ENCODE measurements at regions not wholly inside any gene's neighbourhood (a gene's known extent, or its start where the extent isn't known, plus 50 kb on each side); places are given as distances from the start of the nearest gene placed in this dataset.
"Not testable (repeated sequence)": the region's sequence is repeated elsewhere in the genome, so short reads cannot be mapped to it uniquely, and the experiment has no call there.

- H3K27ac ChIP-seq (replicated peaks; ENCODE audit: low read length), result no peak overlapping the region
- no peak overlapping the region for H3K23ac ChIP-seq (ENCODE audit: low read depth, low read length, poor library complexity)
- no peak overlapping the region for H4K91ac ChIP-seq (ENCODE audit: low read depth, low read length, poor library complexity)
- H3K36me3 ChIP-seq (replicated peaks in 1 of 2; ENCODE audit: control insufficient read depth in 2 of 2, insufficient read depth in 2 of 2, low read length in 2 of 2), result no peaks in the 10 kb centered on the region
- no peak overlapping the region for H2AFZ ChIP-seq (ENCODE audit: low read length)
- H4K8ac ChIP-seq (ENCODE audit: low read depth, low read length), result no peak overlapping the region
- H3K4me2 ChIP-seq (ENCODE audit: insufficient read depth, low read length, poor library complexity, severe bottlenecking), result no peak overlapping the region
- H3K9ac ChIP-seq (ENCODE audit: low read depth, low read length, poor library complexity), result no peak overlapping the region
- no peaks in the 10 kb centered on the region for H3K79me1 ChIP-seq (ENCODE audit: low read depth, low read length)
- H3K4me1 ChIP-seq (ENCODE audit: control insufficient read depth in 2 of 2, insufficient read depth in 1 of 2, low read depth in 1 of 2, low read length in 2 of 2), result no peaks in the 10 kb centered on the region
- no peaks in the 10 kb centered on the region for H3K9me3 ChIP-seq (replicated peaks in 1 of 2; ENCODE audit: control insufficient read depth in 2 of 2, insufficient read depth in 1 of 2, low read depth in 1 of 2, low read length in 2 of 2)
- no peak for DNase-seq (ENCODE audit: low spot score)
- no peak overlapping the region for H3K18ac ChIP-seq (ENCODE audit: low read length)
- H2BK15ac ChIP-seq (ENCODE audit: low read length), result no peak overlapping the region
- H2BK12ac ChIP-seq (ENCODE audit: low read length), result no peak overlapping the region
- H3K4ac ChIP-seq (ENCODE audit: low read length), result no peak overlapping the region
- no peak overlapping the region for H3K4me3 ChIP-seq (ENCODE audit: low read length in 2 of 2)
- no peaks in the 10 kb centered on the region for H3K27me3 ChIP-seq (ENCODE audit: control insufficient read depth in 3 of 3, insufficient read depth in 3 of 3, low read depth in 1 of 3, low read length in 3 of 3)
- no peak overlapping the region for H3K14ac ChIP-seq (ENCODE audit: low read length)
- no peak overlapping the region for H2BK5ac ChIP-seq (ENCODE audit: low read length)
- H2BK120ac ChIP-seq (ENCODE audit: low read depth, low read length), result no peak overlapping the region
- H2AK5ac ChIP-seq (ENCODE audit: low read depth, low read length), result no peak overlapping the region
Measured at GRCh38 chr4:75284831-75285230, 229.4 kb downstream of the RCHY1 start.

- not testable (repeated sequence) for H3K23ac ChIP-seq (ENCODE audit: low read depth, low read length, poor library complexity); H2BK12ac ChIP-seq (ENCODE audit: low read length); H2AFZ ChIP-seq (ENCODE audit: low read length); H3K27me3 ChIP-seq (ENCODE audit: control insufficient read depth in 3 of 3, insufficient read depth in 3 of 3, low read depth in 1 of 3, low read length in 3 of 3); H3K14ac ChIP-seq (ENCODE audit: low read length); H4K91ac ChIP-seq (ENCODE audit: low read depth, low read length, poor library complexity); H3K9ac ChIP-seq (ENCODE audit: low read depth, low read length, poor library complexity); H3K9me3 ChIP-seq (replicated peaks in 1 of 2; ENCODE audit: control insufficient read depth in 2 of 2, insufficient read depth in 1 of 2, low read depth in 1 of 2, low read length in 2 of 2); H3K4me1 ChIP-seq (ENCODE audit: control insufficient read depth in 2 of 2, insufficient read depth in 1 of 2, low read depth in 1 of 2, low read length in 2 of 2); H3K4me2 ChIP-seq (ENCODE audit: insufficient read depth, low read length, poor library complexity, severe bottlenecking); H3K4ac ChIP-seq (ENCODE audit: low read length); H4K8ac ChIP-seq (ENCODE audit: low read depth, low read length); H2BK15ac ChIP-seq (ENCODE audit: low read length); H3K36me3 ChIP-seq (replicated peaks in 1 of 2; ENCODE audit: control insufficient read depth in 2 of 2, insufficient read depth in 2 of 2, low read length in 2 of 2); H3K4me3 ChIP-seq (ENCODE audit: low read length in 2 of 2); H2BK5ac ChIP-seq (ENCODE audit: low read length); DNase-seq (ENCODE audit: low spot score); H2BK120ac ChIP-seq (ENCODE audit: low read depth, low read length); H3K79me1 ChIP-seq (ENCODE audit: low read depth, low read length); H3K18ac ChIP-seq (ENCODE audit: low read length); H2AK5ac ChIP-seq (ENCODE audit: low read depth, low read length); H3K27ac ChIP-seq (replicated peaks; ENCODE audit: low read length)
- WGBS, 2 donors (ENCODE audit: extremely low coverage in 2 of 2, insufficient read length in 2 of 2, insufficient replicate concordance in 1 of 2), result no CpG with 5 or more reads among the region's 1 CpG
Measured at GRCh38 chr4:75280461-75280860, 233.7 kb downstream of the RCHY1 start.

- Histone ChIP-seq H3K4me2 (ENCODE audit: insufficient read depth, low read length, poor library complexity, severe bottlenecking) (no peak overlapping the region), H4K8ac (ENCODE audit: low read depth, low read length) (no peak overlapping the region), H2BK12ac (ENCODE audit: low read length) (no peak overlapping the region), H3K4ac (ENCODE audit: low read length) (no peak overlapping the region), H2BK120ac (ENCODE audit: low read depth, low read length) (no peak overlapping the region), H3K4me1 (ENCODE audit: control insufficient read depth in 2 of 2, insufficient read depth in 1 of 2, low read depth in 1 of 2, low read length in 2 of 2) (no peaks in the 10 kb centered on the region), H2AK5ac (ENCODE audit: low read depth, low read length) (no peak overlapping the region), H3K9me3 (replicated peaks in 1 of 2; ENCODE audit: control insufficient read depth in 2 of 2, insufficient read depth in 1 of 2, low read depth in 1 of 2, low read length in 2 of 2) (no peaks in the 10 kb centered on the region), H3K4me3 (ENCODE audit: low read length in 2 of 2) (no peak overlapping the region), H3K23ac (ENCODE audit: low read depth, low read length, poor library complexity) (no peak overlapping the region), H3K14ac (ENCODE audit: low read length) (no peak overlapping the region), H3K27me3 (ENCODE audit: control insufficient read depth in 3 of 3, insufficient read depth in 3 of 3, low read depth in 1 of 3, low read length in 3 of 3) (no peaks in the 10 kb centered on the region), H3K18ac (ENCODE audit: low read length) (no peak overlapping the region), H2BK15ac (ENCODE audit: low read length) (no peak overlapping the region), H4K91ac (ENCODE audit: low read depth, low read length, poor library complexity) (no peak overlapping the region), H3K9ac (ENCODE audit: low read depth, low read length, poor library complexity) (no peak overlapping the region), H3K79me1 (ENCODE audit: low read depth, low read length) (no peaks in the 10 kb centered on the region), H3K36me3 (replicated peaks in 1 of 2; ENCODE audit: control insufficient read depth in 2 of 2, insufficient read depth in 2 of 2, low read length in 2 of 2) (no peaks in the 10 kb centered on the region), H2AFZ (ENCODE audit: low read length) (no peak overlapping the region), H3K27ac (replicated peaks; ENCODE audit: low read length) (no peak overlapping the region), H2BK5ac (ENCODE audit: low read length) (no peak overlapping the region)
- WGBS, 2 donors (ENCODE audit: extremely low coverage in 2 of 2, insufficient read length in 2 of 2, insufficient replicate concordance in 1 of 2), result no CpG with 5 or more reads among the region's 2 CpGs
- DNase-seq (ENCODE audit: low spot score), result no peak
Measured at GRCh38 chr4:75259306-75259705, 254.9 kb downstream of the RCHY1 start.

GRCh38 chr4:75255261-75255660 is 258.9 kb downstream of the RCHY1 start:
- H2BK12ac ChIP-seq (ENCODE audit: low read length), result no peak overlapping the region
- no peak overlapping the region for H3K18ac ChIP-seq (ENCODE audit: low read length)
- H2BK5ac ChIP-seq (ENCODE audit: low read length), result no peak overlapping the region
- no peak overlapping the region for H2AFZ ChIP-seq (ENCODE audit: low read length)
- DNase-seq (ENCODE audit: low spot score), result no peak
- H3K4me2 ChIP-seq (ENCODE audit: insufficient read depth, low read length, poor library complexity, severe bottlenecking), result no peak overlapping the region
- no peak overlapping the region for H3K23ac ChIP-seq (ENCODE audit: low read depth, low read length, poor library complexity)
- no peaks in the 10 kb centered on the region for H3K36me3 ChIP-seq (replicated peaks in 1 of 2; ENCODE audit: control insufficient read depth in 2 of 2, insufficient read depth in 2 of 2, low read length in 2 of 2)
- no peak overlapping the region for H2BK15ac ChIP-seq (ENCODE audit: low read length)
- H3K14ac ChIP-seq (ENCODE audit: low read length), result no peak overlapping the region
- H3K27ac ChIP-seq (replicated peaks; ENCODE audit: low read length), result no peak overlapping the region
- H3K4ac ChIP-seq (ENCODE audit: low read length), result no peak overlapping the region
- no peaks in the 10 kb centered on the region for H3K79me1 ChIP-seq (ENCODE audit: low read depth, low read length)
- no peaks in the 10 kb centered on the region for H3K9me3 ChIP-seq (replicated peaks in 1 of 2; ENCODE audit: control insufficient read depth in 2 of 2, insufficient read depth in 1 of 2, low read depth in 1 of 2, low read length in 2 of 2)
- no peak overlapping the region for H3K9ac ChIP-seq (ENCODE audit: low read depth, low read length, poor library complexity)
- no peak overlapping the region for H4K8ac ChIP-seq (ENCODE audit: low read depth, low read length)
- no peaks in the 10 kb centered on the region for H3K4me1 ChIP-seq (ENCODE audit: control insufficient read depth in 2 of 2, insufficient read depth in 1 of 2, low read depth in 1 of 2, low read length in 2 of 2)
- H3K4me3 ChIP-seq (ENCODE audit: low read length in 2 of 2), result no peak overlapping the region
- no CpG with 5 or more reads among the region's 4 CpGs for WGBS, 2 donors (ENCODE audit: extremely low coverage in 2 of 2, insufficient read length in 2 of 2, insufficient replicate concordance in 1 of 2)
- H3K27me3 ChIP-seq (ENCODE audit: control insufficient read depth in 3 of 3, insufficient read depth in 3 of 3, low read depth in 1 of 3, low read length in 3 of 3), result no peaks in the 10 kb centered on the region
- H4K91ac ChIP-seq (ENCODE audit: low read depth, low read length, poor library complexity), result no peak overlapping the region
- H2BK120ac ChIP-seq (ENCODE audit: low read depth, low read length), result no peak overlapping the region
- no peak overlapping the region for H2AK5ac ChIP-seq (ENCODE audit: low read depth, low read length)
